ENCODE measurements at regions not wholly inside any gene's neighbourhood (a gene's known extent, or its start where the extent isn't known, plus 50 kb on each side); places are given as distances from the start of the nearest gene placed in this dataset.
"Not testable (repeated sequence)": the region's sequence is repeated elsewhere in the genome, so short reads cannot be mapped to it uniquely, and the experiment has no call there.

DNA sequence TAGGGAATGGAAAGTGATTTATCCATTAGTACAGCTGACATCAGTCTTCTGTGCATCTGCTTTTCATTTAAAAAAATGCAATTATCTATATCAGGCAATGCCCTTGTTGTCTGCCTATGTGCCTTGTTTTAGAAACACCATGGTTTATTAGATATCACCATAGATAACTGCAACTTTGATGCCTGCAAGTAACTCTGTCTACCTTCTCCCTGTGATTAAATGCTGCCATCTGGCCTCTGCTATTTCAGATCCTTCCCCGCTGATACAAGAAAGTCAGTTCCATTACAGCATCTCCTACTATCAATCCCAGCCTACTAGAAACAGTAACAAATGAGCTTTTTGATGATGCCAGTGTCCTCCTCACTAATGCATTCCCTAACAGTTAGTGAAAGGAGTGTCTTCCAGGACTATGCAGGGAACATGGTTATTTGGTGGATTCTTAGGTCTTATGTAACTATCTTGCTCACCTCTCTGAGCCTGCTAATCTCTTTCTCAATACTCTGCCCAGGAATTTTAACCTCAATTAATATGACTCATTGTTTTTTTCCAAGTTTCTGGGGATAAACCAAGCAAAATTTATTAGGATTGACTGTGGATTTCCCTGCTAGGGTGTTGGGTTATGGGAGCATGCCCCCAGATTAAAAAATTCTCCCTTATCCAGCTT, 444.9 kb downstream of the RAPGEF2 start:
- DNase-seq (ENCODE audit: low spot score), result no peak

DNA sequence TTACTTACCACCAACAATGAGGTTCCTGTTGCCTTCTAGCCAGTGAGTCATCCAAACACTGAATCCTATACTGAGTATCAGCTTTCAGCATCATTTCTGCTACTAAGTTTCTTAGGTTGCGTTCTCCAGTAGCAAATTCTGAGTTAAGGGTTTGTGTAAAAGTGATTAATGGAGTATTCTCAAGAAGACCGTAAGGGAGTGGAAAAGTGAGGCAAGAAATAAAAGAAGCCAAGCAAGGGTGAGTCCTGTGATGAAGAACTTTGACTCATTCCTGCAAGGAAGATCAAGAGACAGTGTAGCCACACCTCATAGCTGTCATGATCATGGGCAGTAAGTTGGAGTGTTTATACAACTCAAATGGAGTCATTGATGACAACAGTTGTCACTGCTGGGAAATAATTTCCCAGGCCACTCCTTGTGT, 446.2 kb downstream of the RAPGEF2 start:
- no peak for DNase-seq (ENCODE audit: low spot score)

DNA sequence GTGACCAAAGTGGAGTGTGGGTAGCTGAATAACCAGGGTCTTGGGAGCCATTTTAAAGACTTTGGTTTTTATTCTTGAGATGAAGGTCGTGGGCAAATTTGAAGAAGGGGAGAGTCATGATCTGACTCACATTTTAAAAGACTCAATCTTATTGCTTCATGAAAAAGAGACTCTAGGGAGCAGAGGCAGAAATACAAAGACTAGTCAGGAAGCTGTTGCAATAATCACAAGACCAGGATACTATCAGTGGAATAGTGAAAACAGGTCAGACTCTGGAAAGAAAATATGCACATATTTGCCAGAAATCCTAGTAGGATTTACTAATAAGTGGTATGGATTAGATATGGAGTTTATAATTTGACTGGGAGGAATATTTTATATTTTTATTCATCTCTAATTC, 448.4 kb downstream of the RAPGEF2 start:
- DNase-seq (ENCODE audit: low spot score), result no peak

DNA sequence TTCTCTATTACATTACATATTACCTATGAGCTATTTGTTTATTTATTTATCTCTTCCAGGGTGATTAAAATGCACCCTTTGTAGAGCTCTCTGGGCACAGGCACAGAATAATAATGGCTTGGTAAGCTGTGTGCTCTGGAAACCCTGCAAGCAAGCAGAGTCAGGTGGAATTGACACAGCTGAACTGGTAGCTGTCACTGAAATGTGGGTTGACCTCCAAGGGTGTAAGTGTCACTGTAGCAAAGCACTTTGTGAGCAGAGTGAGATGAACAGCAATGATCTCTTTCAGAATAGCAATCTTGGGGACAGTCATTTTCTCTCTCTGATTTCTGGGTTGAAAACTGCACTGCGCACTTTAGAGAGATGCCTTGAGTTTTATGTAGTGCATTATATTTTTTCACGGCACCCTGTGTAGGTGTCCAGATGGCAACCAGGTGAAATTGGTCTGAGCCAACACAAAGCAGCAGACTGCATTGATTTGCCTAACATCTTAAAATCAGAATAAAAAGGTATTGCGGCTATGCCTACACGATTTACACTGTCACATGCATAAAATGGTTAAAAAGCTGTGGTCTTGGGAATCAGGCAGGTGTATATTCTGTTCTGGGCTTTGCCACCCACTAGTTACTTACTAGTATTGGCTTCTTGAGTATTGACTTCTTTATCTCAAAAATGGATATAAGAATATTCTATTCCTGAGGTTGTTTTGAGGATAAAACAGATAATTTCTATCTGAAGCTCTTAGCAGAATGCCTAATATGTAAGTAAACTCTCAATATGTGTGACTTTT, 450.3 kb downstream of the RAPGEF2 start:
- DNase-seq (ENCODE audit: low spot score), result no peak

DNA sequence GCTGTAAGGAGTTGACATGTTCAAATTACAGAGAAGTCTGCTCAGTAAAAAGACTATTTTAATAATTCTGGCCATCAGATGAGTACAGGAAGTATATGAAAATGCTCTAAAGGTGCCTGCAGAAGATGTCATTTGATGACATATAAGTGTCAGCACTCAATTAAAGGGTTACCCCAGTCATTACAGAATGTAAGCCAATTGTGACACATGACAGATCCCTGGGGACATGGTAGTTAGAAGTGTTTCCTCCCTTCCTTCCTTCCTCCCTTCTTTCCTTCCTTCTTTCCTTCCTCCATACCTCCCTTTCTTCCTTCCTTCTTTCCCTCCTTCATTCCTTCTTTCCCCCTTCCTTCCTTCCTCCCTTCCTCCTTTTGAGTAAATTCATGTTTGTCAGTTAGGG, 453.0 kb downstream of the RAPGEF2 start:
- DNase-seq (ENCODE audit: low spot score), result no peak

DNA sequence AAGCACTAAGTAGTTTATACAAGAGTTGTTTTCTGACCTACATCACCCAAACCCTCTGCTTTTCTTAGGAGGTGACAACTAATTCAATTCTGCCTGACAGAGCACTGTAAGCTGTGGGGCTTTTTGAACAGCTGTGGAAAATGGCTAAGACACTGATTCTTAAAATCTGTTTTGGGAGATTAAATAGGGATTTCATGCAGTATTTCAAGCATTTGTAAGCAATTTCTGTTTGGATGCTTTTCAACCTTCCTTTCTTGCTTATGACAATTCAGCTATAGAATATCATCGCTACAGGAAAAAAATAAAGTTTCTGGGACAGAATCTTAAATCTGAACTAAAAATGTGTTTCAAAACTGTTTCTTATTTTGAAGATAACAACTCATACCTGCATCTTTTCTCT, 459.5 kb downstream of the RAPGEF2 start:
- no peak for DNase-seq (ENCODE audit: low spot score)

DNA sequence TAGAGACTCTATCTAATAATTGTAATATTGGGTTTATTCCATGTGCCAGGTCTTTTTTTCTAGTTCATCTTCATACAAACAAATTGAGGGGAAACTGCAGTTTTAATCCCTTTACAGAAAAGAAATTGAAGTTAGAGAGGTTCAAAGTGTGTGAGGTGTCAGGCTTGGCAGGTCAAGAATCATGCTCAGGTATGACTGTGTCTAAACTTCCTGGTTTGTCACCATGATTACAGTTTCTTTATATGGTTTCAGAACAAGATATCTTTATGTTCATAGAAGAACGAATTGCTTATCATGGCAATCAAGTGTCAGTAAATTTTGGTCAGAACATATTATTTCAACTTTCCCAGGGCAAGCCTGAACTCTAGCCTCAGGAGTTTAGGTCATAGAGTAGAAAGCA, 460.4 kb downstream of the RAPGEF2 start:
- DNase-seq (ENCODE audit: low spot score), result no peak

DNA sequence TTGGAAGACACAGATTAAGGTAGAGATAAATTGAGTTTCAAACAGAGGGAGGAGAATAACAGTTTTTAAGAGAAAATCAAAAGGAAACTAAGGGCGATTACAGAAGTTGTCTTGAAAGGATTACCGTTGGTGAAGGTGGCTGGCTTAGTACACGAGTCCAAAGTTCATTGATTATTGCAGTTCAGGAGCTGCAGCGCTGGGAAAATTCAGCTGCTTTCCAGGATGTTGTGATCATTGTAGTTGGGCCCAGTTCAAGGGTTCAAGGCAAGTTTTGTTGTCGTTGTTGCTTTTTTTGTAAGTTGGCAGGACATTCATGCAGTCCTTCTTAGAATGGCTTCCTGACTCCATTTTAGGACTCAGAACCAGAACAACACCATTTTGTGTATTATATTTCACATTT, 461.7 kb downstream of the RAPGEF2 start:
- DNase-seq (ENCODE audit: low spot score), result no peak

DNA sequence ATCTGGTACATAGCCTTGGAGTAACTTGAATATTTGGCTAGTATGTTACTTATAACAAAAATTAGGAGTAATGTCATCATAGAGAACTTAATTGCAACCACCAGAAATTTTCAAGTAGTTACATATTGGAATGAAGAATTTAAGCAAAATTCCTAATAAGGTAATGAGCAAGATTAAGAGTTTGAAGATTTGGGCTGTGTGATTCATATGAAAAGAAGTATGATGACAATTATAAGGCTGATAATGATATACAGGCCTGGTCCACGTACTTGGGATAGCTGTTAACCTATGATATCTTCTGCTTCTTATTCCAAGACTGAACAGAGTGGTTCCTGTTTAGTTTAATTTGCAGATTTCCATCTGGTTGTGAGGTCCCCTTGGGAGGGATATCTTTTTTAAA, 463.9 kb downstream of the RAPGEF2 start:
- DNase-seq (ENCODE audit: low spot score), result no peak

DNA sequence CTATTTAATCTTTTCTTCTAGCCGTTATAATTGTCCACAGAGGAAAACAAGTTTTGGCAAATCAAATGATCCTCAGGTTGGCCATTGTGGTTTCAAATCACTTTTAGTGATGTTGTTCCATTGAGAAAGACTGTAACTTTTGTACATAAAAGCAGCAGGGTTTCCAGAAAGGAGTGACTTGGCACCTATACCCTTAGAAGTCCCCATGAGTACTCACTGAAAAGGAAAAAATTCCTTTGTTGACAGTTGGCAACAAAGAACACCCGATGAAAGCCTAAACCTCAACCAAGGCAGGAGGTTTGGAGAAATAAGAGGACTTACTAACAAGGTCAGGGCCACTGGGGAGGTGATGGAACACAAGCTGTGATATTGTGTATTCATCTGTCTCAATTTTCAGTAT, 474.4 kb downstream of the RAPGEF2 start:
- DNase-seq (ENCODE audit: low spot score), result no peak

DNA sequence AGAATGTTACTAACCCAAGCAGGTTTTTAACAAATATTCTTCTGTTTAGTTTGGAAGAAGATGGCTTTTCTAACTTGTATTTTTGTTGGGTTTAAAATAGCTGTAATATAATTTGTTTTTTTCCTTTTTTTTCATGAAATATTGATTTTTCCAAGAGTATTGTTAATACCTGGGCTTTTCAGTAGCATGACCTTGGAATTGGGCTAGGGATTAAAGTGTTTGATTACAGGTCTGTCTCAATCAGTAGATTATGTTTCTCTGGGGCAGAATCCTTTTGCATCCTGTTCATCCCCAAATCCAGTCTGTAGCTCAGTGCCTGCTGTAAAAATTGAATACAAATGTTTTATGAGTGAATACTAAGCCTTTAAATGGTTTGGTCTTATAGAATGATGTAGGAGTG, 479.8 kb downstream of the RAPGEF2 start:
- DNase-seq (ENCODE audit: low spot score), result no peak

DNA sequence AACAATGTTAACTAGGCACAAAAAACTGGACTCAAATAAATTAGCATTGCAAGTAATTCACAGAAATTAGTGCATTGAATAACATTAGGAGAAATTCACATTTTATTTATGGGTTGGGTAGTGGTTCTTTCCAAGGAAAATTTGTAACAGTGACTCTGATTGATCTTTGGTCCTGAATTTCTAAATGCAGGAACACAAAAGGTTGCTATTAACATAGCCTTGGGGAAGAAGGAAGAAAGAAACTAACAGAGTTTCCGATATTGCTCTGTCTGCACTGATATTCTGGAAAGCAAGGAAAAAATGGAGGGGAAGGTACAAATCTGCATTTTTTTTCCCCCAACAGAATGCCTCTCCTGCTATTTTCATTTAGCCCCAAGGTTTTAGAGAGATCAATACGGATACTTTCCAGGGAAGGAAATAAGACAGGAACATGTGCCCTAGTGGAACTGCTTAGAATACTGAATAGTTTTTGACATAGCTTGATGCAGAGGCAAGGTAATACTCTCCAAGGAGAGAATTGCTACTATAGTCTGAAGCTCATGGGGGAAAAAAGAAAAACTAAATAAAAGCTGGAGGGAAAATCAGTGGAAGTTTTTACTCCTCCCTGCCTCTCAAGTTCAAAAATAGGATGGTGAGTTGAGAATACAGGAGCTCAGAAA, 490.1 kb downstream of the RAPGEF2 start:
- DNase-seq (ENCODE audit: low spot score), result no peak

DNA sequence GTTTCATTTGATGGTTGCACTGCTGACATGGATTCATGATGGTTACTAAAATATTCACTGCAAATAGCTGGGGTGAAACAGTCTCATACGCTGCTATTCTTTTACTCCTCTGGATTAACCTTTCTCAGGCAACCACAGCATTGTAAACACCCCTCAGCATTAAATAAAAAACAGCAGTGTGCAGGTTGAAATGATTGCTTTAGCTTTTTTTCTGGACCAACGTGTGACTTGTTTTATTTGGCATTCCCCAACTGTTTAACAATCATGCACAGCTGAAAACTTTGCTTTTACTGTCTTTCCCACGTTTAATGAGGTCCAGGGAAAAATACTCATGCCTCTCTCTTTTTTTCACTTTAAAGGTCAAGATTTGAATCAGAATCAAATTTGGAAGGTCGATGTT, 490.8 kb downstream of the RAPGEF2 start:
- DNase-seq (ENCODE audit: low spot score), result no peak

DNA sequence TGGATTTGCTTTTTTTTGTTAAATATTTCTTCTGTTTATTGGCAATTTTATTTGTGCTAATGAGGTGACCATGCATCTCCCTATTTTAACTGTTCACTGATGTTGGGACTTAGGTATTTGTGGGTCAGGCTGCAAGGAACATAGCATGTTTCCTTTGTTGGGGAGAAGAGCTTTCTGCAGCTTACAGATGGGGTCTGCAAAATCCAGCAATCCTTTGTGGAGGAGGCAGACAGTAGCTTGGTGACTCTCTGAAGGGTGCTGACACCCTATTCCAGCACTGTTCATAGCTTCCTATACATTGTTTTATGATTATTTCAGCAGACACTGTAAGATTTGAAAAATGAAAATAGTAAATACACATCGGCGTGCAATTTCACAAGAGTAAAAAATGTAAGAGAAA, 491.7 kb downstream of the RAPGEF2 start:
- DNase-seq (ENCODE audit: low spot score), result no peak

DNA sequence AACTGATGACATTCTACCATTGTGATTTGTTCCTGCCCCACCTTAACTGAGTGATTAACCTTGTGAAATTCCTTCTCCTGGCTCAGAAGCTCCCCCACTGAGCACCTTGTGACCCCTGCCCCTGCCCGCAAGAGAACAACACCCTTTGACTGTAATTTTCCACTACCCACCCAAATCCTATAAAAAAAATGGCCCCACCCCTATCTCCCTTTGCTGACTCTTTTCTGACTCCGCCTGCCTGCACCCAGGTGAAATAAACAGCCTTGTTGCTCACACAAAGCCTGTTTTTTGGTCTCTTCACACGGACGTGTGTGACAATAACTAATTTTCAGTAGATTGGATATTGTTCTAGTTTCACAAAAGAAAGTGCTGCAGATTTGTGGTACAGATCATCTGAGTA, 492.2 kb downstream of the RAPGEF2 start:
- not testable (repeated sequence) for DNase-seq (ENCODE audit: low spot score)

DNA sequence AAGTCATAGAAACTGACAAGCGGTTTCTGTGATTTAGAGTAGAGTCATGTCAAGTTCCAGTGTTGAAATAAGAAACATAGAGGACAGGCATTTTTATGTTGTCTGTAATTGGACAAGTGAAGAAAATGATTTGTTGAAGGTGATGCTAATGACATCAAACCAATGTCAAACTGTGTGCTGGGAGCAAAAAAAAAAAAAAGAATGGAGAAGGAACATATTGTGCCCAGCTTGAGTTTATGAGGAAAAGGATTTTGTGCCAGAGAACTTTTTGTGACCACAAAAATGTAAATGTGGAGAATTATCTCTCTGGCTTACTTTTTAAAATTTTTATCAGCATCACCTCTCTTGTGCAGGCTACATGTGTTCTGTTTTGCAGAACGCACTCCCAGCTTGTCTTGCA, 495.7 kb downstream of the RAPGEF2 start:
- no peak for DNase-seq (ENCODE audit: low spot score)

DNA sequence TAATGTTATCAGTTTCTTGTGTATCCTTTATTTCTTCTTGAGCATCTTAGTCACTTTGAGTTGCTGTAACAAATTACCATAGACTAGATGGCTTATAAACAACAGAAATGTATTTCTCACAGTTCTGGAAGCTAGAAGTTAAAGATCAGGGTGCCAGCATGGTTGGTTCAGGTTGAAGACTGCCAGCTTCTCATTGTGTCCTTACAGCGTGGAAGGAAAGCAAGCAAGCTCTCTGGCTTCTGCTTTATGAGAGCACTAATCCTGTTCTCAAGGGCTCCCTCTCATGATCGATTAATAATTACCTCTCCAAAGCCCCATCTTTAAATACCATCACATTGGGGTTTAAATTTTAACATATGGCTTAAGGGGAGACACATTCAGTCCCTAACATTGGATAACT, 497.2 kb downstream of the RAPGEF2 start:
- DNase-seq (ENCODE audit: low spot score), result no peak

DNA sequence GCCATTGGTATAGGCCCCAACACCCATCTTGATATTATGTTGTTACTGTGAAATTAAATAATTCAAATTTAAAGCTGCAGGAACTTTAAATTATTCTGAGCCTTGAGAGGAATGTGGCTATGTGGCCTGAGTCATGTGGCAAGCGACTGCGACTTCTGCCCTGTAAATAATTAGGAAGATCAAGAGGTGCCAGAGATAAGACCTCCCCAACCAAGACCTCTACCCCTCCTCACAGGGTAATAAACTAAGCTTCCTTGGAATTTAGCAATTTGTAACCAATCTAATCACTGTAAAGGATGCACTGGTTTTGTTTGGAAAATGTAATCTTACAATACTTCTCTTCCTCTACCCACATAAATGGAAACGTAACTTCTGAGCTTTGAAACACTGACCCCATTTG, 501.9 kb downstream of the RAPGEF2 start:
- DNase-seq (ENCODE audit: low spot score), result no peak

DNA sequence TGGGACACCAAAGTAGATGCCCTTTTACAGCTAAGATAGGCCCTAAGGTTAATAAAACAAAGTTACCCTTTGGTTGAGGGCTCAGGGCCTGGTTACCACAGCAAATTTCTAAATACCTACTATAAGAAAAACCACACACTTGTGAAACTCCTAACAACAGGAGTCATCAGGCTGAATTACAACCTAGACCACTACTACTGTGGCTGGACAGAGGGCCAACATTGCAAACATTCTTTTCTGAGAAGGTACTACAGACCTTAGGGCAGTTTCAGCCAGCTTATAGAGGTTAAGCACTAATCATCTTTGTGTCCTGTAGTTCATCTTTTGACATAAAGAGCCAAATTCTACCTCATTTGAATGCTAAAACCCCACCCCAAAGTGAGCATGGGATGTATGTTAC, 504.0 kb downstream of the RAPGEF2 start:
- DNase-seq (ENCODE audit: low spot score), result no peak

DNA sequence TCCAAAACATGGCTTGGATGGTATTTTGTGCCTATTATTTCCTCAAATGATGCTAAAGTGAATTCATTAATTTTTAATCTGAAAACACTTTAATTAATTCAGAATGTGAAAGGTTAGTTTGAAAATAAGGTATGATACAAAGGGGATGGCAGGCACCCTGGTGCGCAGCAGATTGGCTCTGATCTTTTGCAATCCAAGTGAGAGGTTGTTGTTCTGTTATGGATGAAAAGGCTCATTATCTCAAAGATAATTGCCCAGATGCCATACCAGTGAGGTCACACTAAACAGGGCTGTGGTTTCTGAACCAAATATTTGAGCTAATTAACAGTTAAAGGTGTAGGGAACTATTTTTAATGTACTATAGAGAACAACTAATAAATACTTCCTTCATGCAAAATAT, 504.9 kb downstream of the RAPGEF2 start:
- DNase-seq (ENCODE audit: low spot score), result no peak

DNA sequence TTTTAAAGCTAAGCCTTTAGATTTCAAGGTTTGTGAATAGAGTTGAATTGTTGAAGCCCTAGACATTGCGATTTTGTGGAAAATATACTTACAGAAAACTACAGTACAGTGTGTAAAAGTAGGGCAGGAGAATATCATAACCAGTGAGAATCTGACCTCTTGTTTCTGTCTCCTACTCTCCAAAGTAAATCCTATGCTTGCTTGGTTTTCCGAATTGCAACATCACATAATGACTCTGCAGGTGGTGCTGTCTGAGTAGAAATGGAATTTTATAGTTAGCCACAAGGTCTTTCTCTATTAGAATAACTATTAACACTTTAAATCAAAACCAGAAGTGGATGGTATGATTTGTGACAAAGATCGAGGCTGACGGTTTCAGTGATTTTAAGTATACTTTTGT, 505.6 kb downstream of the RAPGEF2 start:
- peak; percentile 41 for DNase-seq (ENCODE audit: low spot score)

DNA sequence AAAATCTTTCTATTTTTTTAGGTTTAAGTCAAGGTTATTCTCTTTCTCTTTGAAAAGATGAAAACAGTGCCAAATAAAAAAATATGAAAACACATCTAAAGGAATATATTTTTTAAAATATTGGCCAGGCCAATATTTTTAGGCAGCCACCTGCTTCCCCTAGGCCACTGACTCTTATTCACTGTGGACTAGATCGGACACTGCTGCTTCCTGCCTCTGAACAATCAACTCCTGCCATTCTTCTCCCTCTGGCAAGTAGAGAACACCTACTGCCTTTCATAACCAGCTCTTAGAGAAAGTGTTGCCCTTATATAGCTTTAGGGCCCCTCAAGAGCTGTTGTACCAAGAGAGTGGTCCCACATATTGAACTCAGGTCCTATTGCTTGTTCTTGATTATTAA, 529.2 kb downstream of the RAPGEF2 start:
- DNase-seq (ENCODE audit: low spot score), result no peak
